ENCODE measurements at regions not wholly inside any gene's neighbourhood (a gene's known extent, or its start where the extent isn't known, plus 50 kb on each side); places are given as distances from the start of the nearest gene placed in this dataset.

GRCh38 chr11:10920875-10921274, 63.0 kb upstream of the ZBED5 start:
- no peak for DNase-seq (ENCODE audit: low read depth)
- no peak for TF ChIP-seq CTCF (IDR thresholded peaks at IDR 0.05; ENCODE audit: insufficient read depth, low read depth, low read length, missing control alignments)
- H3K4me3 ChIP-seq (ENCODE audit: low read length), result no peak overlapping the region

GRCh38 chr11:10920205-10920604, 62.4 kb upstream of the ZBED5 start:
- TF ChIP-seq CTCF (IDR thresholded peaks at IDR 0.05; ENCODE audit: insufficient read depth, low read depth, low read length, missing control alignments), result no peak
- DNase-seq (ENCODE audit: low read depth), result no peak
- no peak overlapping the region for H3K4me3 ChIP-seq (ENCODE audit: low read length)

- TF ChIP-seq CTCF (IDR thresholded peaks at IDR 0.05; ENCODE audit: insufficient read depth, low read depth, low read length, missing control alignments), result no peak
- no peak overlapping the region for H3K4me3 ChIP-seq (ENCODE audit: low read length)
- DNase-seq (ENCODE audit: low read depth), result no peak
These were observed 60.8 kb upstream of the ZBED5 start for GRCh38 chr11:10918698-10919097.

- DNase-seq (ENCODE audit: low read depth), result no peak
- H3K4me3 ChIP-seq (ENCODE audit: low read length), result no peak overlapping the region
- TF ChIP-seq CTCF (IDR thresholded peaks at IDR 0.05; ENCODE audit: insufficient read depth, low read depth, low read length, missing control alignments), result no peak
These were observed 60.4 kb upstream of the ZBED5 start for GRCh38 chr11:10918275-10918674.

GRCh38 chr11:10917802-10918201, 59.9 kb upstream of the ZBED5 start:
- TF ChIP-seq CTCF (IDR thresholded peaks at IDR 0.05; ENCODE audit: insufficient read depth, low read depth, low read length, missing control alignments), result no peak
- DNase-seq (ENCODE audit: low read depth), result no peak
- no peak overlapping the region for H3K4me3 ChIP-seq (ENCODE audit: low read length)

- DNase-seq (ENCODE audit: low read depth), result peak; percentile 87
- no peak for TF ChIP-seq CTCF (IDR thresholded peaks at IDR 0.05; ENCODE audit: insufficient read depth, low read depth, low read length, missing control alignments)
- no peak overlapping the region for H3K4me3 ChIP-seq (ENCODE audit: low read length)
These were observed 58.8 kb upstream of the ZBED5 start for GRCh38 chr11:10916665-10917064.

- no peak for DNase-seq (ENCODE audit: low read depth)
- no peak for TF ChIP-seq CTCF (IDR thresholded peaks at IDR 0.05; ENCODE audit: insufficient read depth, low read depth, low read length, missing control alignments)
- H3K4me3 ChIP-seq (ENCODE audit: low read length), result no peak overlapping the region
These were observed 56.2 kb upstream of the ZBED5 start for GRCh38 chr11:10914050-10914449.
